WTC11 (cell line): ENCODE measurements at regions not wholly inside any gene's neighbourhood (a gene's known extent, or its start where the extent isn't known, plus 50 kb on each side); places are given as distances from the start of the nearest gene placed in this dataset.

ENCODE experiments used
- ATAC-seq: fragments of 200-7000 bp; cut with Tn5 transposase; 2 replicates; pipeline ENCODE4 v1.10.0; 2021; ENCODE audit warnings: mild to moderate bottlenecking, moderate library complexity
- CTCF ChIA-PET: fragments of 300-600 bp; sonication (Branson Sonifier 250); formaldehyde crosslinking; loops from one replicate; lab custom pipeline; 2021; ENCODE audit warnings: antibody characterized with exemption; lab: Charles Lee
- POLR2A ChIA-PET: fragments of 350-600 bp; sonication (Branson Sonifier 250); formaldehyde crosslinking; loops from one replicate; lab custom pipeline; 2021; ENCODE audit warnings: antibody characterized with exemption; lab: Charles Lee
- DNase-seq: peaks from one replicate; pipeline ENCODE4 v3.0.0; 2021; ENCODE audit warnings: low spot score
- H3K27ac Mint-ChIP-seq: 2 replicates; pipeline ENCODE4 v1.8.0; 2021; ENCODE audit warnings: mixed read lengths
- H3K27me3 Mint-ChIP-seq: 2 replicates; pipeline ENCODE4 v1.8.0; 2021; ENCODE audit warnings: low read depth, mild to moderate bottlenecking, moderate library complexity, mixed read lengths
- H3K36me3 Mint-ChIP-seq: 2 replicates; pipeline ENCODE4 v1.8.0; 2021; ENCODE audit warnings: mixed read lengths
- H3K4me1 Mint-ChIP-seq: 2 replicates; pipeline ENCODE4 v1.8.0; 2022; ENCODE audit warnings: mixed read lengths
- H3K4me3 Mint-ChIP-seq: 2 replicates; pipeline ENCODE4 v1.8.0; 2021; ENCODE audit warnings: mild to moderate bottlenecking, moderate library complexity, mixed read lengths
- H3K9me3 Mint-ChIP-seq: 2 replicates; pipeline ENCODE4 v1.8.0; 2021; ENCODE audit warnings: mixed read lengths
- CDX4 ChIP-seq: fragments of 250-450 bp; sonication (Bioruptor Pico); IDR thresholded peaks from 2 replicates; pipeline ENCODE4 v1.9.0; 2021; ENCODE audit warnings: moderate library complexity, mild to moderate bottlenecking, inconsistent platforms, borderline replicate concordance
- CREB1 ChIP-seq: sonication (generic); formaldehyde crosslinking; IDR thresholded peaks from 2 replicates; pipeline ENCODE4 v1.8.0; 2023; ENCODE audit warnings: mild to moderate bottlenecking, missing genetic modification reagents
- ELF4 ChIP-seq: sonication (generic); formaldehyde crosslinking; IDR thresholded peaks from 2 replicates; pipeline ENCODE4 v1.8.1; 2022; ENCODE audit warnings: low read depth, mild to moderate bottlenecking, moderate library complexity, missing genetic modification reagents
- EMX1 ChIP-seq: fragments of 250-450 bp; sonication (Bioruptor Pico); IDR thresholded peaks from 2 replicates; pipeline ENCODE4 v1.8.0; 2021; ENCODE audit warnings: mild to moderate bottlenecking
- ESRRA ChIP-seq: sonication (generic); formaldehyde crosslinking; IDR thresholded peaks from 2 replicates; pipeline ENCODE4 v1.8.1; 2022; ENCODE audit warnings: mild to moderate bottlenecking, missing genetic modification reagents, borderline replicate concordance
- GRHL2 ChIP-seq: fragments of 250-450 bp; sonication (Bioruptor Pico); IDR thresholded peaks from 2 replicates; pipeline ENCODE4 v1.8.0; 2022; ENCODE audit warnings: mild to moderate bottlenecking, moderate library complexity; ENCODE audit not compliant: insufficient replicate concordance, severe bottlenecking
- NR3C1 ChIP-seq: sonication (generic); formaldehyde crosslinking; conservative IDR thresholded peaks from 2 replicates; pipeline ENCODE4 v1.8.1; 2023; ENCODE audit warnings: low read depth, mild to moderate bottlenecking, missing genetic modification reagents
- PRDM15 ChIP-seq: sonication (generic); formaldehyde crosslinking; IDR thresholded peaks from 2 replicates; pipeline ENCODE4 v1.8.0; 2022; ENCODE audit warnings: missing genetic modification reagents
- PREB ChIP-seq: sonication (generic); formaldehyde crosslinking; IDR thresholded peaks from 2 replicates; pipeline ENCODE4 v1.8.1; 2022; ENCODE audit warnings: mild to moderate bottlenecking, missing genetic modification reagents, moderate library complexity, borderline replicate concordance
- PRRX2 ChIP-seq: fragments of 250-450 bp; sonication (Bioruptor Pico); IDR thresholded peaks from 2 replicates; pipeline ENCODE4 v1.8.0; 2021; ENCODE audit warnings: mild to moderate bottlenecking
- SP1 ChIP-seq: sonication (generic); formaldehyde crosslinking; conservative IDR thresholded peaks from 2 replicates; pipeline ENCODE4 v1.8.1; 2022; ENCODE audit warnings: missing genetic modification reagents
- ZMAT4 ChIP-seq: fragments of 250-450 bp; sonication (Bioruptor Pico); IDR thresholded peaks from 2 replicates; pipeline ENCODE4 v1.9.0; 2021; ENCODE audit warnings: mild to moderate bottlenecking
- ZNF121 ChIP-seq: sonication (generic); formaldehyde crosslinking; IDR thresholded peaks from 2 replicates; pipeline ENCODE4 v1.8.0; 2023; ENCODE audit warnings: missing genetic modification reagents
- ZNF138 ChIP-seq: sonication (generic); formaldehyde crosslinking; conservative IDR thresholded peaks from 2 replicates; pipeline ENCODE4 v1.8.1; 2022; ENCODE audit warnings: mild to moderate bottlenecking, moderate library complexity, missing genetic modification reagents
- ZNF425 ChIP-seq: fragments of 250-450 bp; sonication (Bioruptor Pico); conservative IDR thresholded peaks from 2 replicates; pipeline ENCODE4 v1.9.0; 2021; ENCODE audit warnings: mild to moderate bottlenecking
- ZNF671 ChIP-seq: fragments of 250-450 bp; sonication (Bioruptor Pico); IDR thresholded peaks from 2 replicates; pipeline ENCODE4 v1.8.0; 2021; ENCODE audit warnings: mild to moderate bottlenecking
- TF ChIP-seq, protein P1 (sequence below): fragments of 250-450 bp; sonication (Bioruptor Pico); IDR thresholded peaks from 2 replicates; pipeline ENCODE4 v1.9.0; 2021; ENCODE audit warnings: mild to moderate bottlenecking
- TF ChIP-seq, protein P2 (sequence below): sonication (generic); formaldehyde crosslinking; IDR thresholded peaks from 2 replicates; pipeline ENCODE4 v1.8.0; 2022; ENCODE audit warnings: mild to moderate bottlenecking, missing genetic modification reagents
- TF ChIP-seq, protein P3 (sequence below): sonication (generic); formaldehyde crosslinking; IDR thresholded peaks from 2 replicates; pipeline ENCODE4 v1.8.1; 2022; ENCODE audit warnings: low read depth, mild to moderate bottlenecking, moderate library complexity, missing genetic modification reagents, borderline replicate concordance

DNA sequence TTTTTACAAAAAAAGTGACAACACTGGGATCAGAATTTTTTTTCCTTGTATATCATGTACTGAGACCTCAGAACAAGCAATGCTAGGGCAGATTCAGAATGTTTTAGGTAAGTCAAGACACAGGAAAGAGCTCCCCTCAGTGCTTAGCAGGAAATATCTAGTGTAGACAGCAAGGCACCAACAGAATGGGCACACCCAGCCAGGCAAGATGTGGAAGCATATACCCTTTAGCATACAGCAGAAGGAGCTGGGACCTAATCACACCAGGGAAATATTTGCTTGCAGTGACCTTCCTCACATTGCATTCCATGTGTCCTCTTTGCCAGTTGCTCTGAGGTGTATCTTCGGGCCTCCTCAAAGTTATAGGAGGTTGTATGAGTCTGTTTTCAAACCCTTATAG, 497.6 kb upstream of the LRRN3 start:
- H3K9me3 Mint-ChIP-seq, result peaks cover 6% of the 10 kb centered on the region
- ChIA-PET CTCF (interaction anchor here (1.3 kb wide), 1 partner anchor 239 kb away, joined by 3 read pairs; no protein-coding TSS in a partner anchor), POLR2A (no interaction called here)
- no peak for TF ChIP-seq SP1
- TF ChIP-seq GRHL2, result no peak
- no peak for TF ChIP-seq NR3C1 (CRISPR knock-in tag)
- no peak for TF ChIP-seq ELF4
- TF ChIP-seq, protein P1, sequence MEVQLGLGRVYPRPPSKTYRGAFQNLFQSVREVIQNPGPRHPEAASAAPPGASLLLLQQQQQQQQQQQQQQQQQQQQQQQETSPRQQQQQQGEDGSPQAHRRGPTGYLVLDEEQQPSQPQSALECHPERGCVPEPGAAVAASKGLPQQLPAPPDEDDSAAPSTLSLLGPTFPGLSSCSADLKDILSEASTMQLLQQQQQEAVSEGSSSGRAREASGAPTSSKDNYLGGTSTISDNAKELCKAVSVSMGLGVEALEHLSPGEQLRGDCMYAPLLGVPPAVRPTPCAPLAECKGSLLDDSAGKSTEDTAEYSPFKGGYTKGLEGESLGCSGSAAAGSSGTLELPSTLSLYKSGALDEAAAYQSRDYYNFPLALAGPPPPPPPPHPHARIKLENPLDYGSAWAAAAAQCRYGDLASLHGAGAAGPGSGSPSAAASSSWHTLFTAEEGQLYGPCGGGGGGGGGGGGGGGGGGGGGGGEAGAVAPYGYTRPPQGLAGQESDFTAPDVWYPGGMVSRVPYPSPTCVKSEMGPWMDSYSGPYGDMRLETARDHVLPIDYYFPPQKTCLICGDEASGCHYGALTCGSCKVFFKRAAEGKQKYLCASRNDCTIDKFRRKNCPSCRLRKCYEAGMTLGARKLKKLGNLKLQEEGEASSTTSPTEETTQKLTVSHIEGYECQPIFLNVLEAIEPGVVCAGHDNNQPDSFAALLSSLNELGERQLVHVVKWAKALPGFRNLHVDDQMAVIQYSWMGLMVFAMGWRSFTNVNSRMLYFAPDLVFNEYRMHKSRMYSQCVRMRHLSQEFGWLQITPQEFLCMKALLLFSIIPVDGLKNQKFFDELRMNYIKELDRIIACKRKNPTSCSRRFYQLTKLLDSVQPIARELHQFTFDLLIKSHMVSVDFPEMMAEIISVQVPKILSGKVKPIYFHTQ (CRISPR knock-in tag), result no peak
- TF ChIP-seq PREB, result no peak
- TF ChIP-seq ESRRA (CRISPR knock-in tag), result no peak
- no peak for TF ChIP-seq CREB1 (CRISPR knock-in tag)
- TF ChIP-seq, protein P2, sequence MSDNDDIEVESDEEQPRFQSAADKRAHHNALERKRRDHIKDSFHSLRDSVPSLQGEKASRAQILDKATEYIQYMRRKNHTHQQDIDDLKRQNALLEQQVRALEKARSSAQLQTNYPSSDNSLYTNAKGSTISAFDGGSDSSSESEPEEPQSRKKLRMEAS (CRISPR knock-in tag), result no peak
- no peak for TF ChIP-seq PRRX2 (CRISPR knock-in tag)
- no peak for TF ChIP-seq ZNF138 (CRISPR knock-in tag)
- no peak for TF ChIP-seq CDX4 (CRISPR knock-in tag)
- no peak for TF ChIP-seq ZMAT4
- TF ChIP-seq EMX1 (CRISPR knock-in tag), result no peak
- TF ChIP-seq PRDM15, result no peak
- TF ChIP-seq, protein P3, sequence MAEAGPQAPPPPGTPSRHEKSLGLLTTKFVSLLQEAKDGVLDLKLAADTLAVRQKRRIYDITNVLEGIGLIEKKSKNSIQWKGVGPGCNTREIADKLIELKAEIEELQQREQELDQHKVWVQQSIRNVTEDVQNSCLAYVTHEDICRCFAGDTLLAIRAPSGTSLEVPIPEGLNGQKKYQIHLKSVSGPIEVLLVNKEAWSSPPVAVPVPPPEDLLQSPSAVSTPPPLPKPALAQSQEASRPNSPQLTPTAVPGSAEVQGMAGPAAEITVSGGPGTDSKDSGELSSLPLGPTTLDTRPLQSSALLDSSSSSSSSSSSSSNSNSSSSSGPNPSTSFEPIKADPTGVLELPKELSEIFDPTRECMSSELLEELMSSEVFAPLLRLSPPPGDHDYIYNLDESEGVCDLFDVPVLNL (CRISPR knock-in tag), result no peak
- TF ChIP-seq ZNF121 (CRISPR knock-in tag), result no peak
- no peak for TF ChIP-seq ZNF671 (CRISPR knock-in tag)
- TF ChIP-seq ZNF425 (CRISPR knock-in tag), result no peak
- DNase-seq, result no peak
- no peak overlapping the region for H3K4me3 Mint-ChIP-seq
- no peaks in the 10 kb centered on the region for H3K36me3 Mint-ChIP-seq
- peaks cover 17% of the 10 kb centered on the region for H3K4me1 Mint-ChIP-seq
- H3K27ac Mint-ChIP-seq, result no peak overlapping the region
- H3K27me3 Mint-ChIP-seq, result no peaks in the 10 kb centered on the region
- ATAC-seq, result no peak
